HG02885 (cell line): ENCODE measurements at regions not wholly inside any gene's neighbourhood (a gene's known extent, or its start where the extent isn't known, plus 50 kb on each side); places are given as distances from the start of the nearest gene placed in this dataset.

Experiments used
- ATAC-seq: cut with Tn5 transposase; IDR thresholded peaks from one replicate; pipeline ENCODE4 v1.9.1; 2021; ENCODE audit warnings: mild to moderate bottlenecking; ENCODE audit not compliant: unreplicated experiment, poor library complexity

DNA sequence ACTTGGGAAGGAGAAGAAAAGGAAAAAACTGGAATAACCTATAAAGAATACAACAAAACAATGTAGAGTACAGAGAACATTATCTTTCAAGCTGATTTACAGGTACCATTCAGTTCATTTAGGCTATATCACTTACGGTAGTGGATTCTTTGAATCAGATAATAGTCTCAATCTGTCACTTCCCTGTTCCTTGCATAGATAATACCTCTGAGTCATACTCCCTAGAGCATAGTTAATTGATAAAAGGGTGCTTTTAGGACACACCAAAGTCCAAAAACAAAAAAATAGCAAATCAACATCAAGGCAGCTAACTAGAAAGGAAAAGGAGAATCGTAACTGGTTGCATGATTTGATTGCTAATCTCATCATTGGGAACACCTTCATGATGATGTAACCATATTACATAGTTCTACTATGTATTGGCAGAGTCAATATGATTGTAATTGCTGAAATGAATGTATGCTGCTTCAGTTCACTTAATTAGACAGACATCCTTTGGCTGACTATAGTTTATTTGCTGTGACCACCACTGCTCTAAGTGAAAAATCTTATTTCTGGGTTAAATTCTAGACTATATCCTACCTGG, 844.4 kb downstream of the GATA3 start:
- no peak for ATAC-seq

- no peak for ATAC-seq
Observed at GRCh38 chr10:8902926-8903325, 848.4 kb downstream of the GATA3 start.

- ATAC-seq: no peak
Observed at GRCh38 chr10:8908013-8908412, 853.5 kb downstream of the GATA3 start.

GRCh38 chr10:8910314-8910713, 855.8 kb downstream of the GATA3 start:
- ATAC-seq: no peak

DNA sequence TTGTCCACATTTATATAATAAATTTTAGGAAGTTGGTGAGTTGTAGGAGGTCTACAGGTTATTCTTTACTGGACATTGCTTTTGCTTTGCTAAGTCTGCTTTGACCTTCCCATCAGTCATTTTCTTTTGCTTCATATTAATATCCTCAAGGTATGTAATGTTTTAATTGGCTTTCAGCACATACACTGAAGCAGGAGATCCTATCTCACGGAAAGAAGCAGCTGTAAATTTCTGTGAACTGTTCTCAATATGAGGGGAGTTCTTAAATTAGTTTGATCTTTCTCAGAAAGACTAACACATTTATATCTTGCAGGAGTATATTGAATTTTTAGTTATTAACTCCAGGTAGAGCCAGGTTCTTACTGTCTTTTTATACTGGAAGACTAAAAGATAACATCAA, 856.5 kb downstream of the GATA3 start:
- no peak for ATAC-seq

- ATAC-seq: no peak
Observed at GRCh38 chr10:8912108-8912507, 857.6 kb downstream of the GATA3 start.

DNA sequence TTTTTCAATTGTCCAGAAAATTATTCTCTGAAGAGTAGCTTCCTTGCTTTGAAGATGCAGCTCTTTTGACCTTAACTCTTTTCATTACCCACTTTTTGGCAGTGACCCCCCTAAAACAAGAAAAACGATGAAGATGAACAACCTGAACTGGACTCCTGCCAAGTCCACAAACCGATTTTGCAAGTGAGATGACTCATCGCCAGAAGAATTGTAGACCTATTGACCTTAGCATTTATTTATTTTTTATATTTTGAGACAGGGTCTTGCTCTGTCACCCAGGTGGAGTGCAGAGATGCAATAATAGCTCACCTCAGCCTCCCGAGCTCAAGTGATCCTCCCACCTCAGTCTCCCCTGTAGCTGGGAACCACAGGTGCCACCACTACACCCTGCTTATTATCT, 859.2 kb downstream of the GATA3 start:
- ATAC-seq: no peak

- no peak for ATAC-seq
Observed at GRCh38 chr10:8919280-8919679, 864.8 kb downstream of the GATA3 start.

- no peak for ATAC-seq
Observed at GRCh38 chr10:8921568-8921967, 867.1 kb downstream of the GATA3 start.

GRCh38 chr10:8923096-8923495, 868.6 kb downstream of the GATA3 start:
- ATAC-seq: no peak

GRCh38 chr10:8927705-8928104, 873.2 kb downstream of the GATA3 start:
- no peak for ATAC-seq

DNA sequence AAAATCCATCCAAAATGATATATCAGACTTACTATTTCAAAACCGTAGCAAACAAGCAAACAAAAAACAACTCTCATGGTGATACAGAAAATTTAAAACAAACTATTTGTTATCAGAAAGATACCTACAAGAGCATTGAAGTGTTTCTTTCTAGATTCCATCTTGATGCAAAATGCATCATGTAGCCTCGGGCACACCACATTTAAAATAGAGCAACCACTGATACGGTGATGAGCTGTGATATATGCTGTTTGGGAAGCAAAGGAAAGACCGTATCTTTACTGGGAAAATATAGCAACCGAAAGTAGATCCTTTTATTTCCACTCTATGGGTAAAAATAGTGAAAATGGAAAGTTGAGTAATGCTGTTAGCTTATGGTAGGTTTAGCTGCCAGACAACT, 892.0 kb downstream of the GATA3 start:
- no peak for ATAC-seq

GRCh38 chr10:8950978-8951377, 896.5 kb downstream of the GATA3 start:
- no peak for ATAC-seq

DNA sequence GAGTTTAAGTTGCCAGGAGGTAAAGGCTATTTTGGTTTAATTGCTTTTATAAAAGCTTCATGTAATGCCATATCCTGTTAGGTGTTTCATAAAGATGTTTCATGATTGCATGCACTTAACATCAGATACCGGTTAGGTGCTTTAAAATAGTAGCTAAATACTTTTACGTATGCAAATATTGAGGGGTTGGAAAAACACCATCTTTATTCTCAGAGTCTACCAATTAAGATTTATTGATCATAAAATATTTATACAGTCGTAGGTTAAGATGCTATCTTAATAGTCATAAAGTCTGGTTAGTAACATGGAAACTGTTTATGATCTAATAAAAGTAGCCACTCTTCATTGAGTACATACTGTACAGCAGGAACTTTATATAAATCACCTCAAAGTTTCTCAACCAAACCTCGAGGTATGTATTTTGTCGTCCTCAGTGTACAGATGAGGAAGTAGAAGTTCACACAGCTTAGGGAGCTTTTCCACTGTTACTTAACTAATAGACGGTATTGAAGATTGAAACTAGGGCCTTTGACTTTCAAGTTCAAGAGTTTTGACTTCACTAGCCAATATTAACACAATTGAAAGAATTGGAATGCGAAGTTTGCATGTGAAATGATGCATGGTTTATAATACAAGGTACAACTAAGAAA, 897.1 kb downstream of the GATA3 start:
- ATAC-seq: no peak

DNA sequence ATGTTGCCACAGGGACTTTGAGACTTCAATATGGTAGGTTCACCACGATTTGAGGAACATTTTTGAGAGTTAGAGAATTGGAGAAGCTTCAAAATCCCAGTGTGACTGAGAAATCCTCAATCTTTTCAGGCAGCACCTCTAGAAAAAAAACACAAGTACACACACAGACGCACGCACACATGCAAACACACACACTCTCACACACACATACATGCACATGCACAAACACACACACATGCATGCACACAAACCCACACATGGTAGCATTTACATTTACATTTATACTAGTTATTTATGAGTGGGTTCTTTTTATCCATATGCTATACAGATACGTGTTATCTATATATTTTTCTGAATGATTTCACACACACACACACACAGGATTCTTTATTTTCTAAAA, 901.9 kb downstream of the GATA3 start:
- ATAC-seq: no peak

DNA sequence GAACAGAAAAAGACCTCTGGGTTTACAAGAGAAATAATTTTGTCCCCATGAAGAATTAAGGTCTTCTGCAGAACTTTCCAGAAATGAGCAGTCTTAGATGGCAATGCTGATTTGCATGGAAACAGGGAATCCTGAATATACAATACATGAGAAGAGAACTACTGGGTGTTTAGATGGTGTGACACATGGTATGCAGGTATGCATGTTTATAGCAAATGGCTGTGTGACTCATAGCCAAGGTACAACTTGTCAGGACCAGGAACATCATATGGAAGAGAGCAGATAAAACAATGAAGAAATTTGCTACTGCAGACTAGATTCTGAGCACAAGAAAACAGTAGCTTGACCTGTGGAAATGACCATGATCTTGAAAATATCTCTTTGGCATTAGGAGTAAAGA, 907.8 kb downstream of the GATA3 start:
- ATAC-seq: no peak

DNA sequence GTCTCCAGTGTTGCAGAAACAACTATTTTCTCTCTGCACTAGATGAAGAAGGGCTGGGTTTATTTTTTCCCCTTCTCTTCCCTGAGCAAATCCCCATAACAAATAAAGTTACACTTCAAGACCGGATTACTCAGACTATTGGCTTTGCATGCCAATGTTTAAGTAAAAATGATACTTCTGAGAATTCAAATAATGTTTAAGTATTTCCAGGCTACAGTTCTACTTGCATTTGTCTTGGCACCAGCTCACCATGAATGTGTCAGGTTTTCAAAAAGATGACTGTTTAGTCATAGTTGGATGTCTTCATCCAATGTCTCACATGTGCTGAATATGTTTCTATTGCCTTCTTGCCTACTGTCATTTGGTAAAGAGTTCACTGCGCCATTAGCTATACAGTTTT, 912.6 kb downstream of the GATA3 start:
- ATAC-seq: no peak

GRCh38 chr10:8969853-8970252, 915.4 kb downstream of the GATA3 start:
- no peak for ATAC-seq

DNA sequence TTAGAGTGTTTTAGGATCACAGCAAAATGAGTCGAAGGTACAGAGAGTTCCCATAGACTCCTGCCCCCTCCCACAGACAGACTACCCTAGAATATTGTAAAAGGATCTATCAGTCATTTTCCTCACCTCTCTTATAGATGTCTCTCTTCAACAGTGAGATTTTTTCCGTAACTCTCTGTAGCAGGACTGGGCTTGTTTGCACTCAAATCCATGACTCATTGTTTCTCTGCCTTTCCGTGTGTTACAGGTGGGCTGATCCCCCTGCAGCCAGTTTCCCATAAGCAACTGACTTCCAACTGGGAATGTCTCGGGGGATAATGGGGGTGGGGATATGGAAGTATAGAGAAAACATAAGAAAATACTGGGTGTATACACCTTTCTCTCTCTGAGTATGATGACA, 921.0 kb downstream of the GATA3 start:
- ATAC-seq: no peak

DNA sequence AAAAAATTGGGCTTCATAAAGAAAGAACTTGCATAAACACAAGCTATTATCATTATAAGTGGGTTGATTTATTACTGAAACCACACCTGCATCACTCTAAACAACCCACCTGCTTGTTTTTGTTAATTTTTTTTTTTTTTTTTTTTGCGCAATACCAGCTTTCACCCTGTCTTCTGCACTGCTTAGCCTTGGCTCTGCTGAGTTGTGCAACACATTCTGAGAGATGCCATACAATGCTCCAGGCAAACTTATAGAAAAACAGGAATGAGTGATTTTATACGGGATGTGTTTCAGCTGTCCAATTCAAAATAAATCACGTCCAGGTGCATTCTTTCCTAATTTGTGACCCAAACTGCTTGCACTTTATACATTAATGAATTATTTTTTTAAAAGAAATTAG, 923.6 kb downstream of the GATA3 start:
- no peak for ATAC-seq

GRCh38 chr10:8979976-8980375, 925.5 kb downstream of the GATA3 start:
- no peak for ATAC-seq

DNA sequence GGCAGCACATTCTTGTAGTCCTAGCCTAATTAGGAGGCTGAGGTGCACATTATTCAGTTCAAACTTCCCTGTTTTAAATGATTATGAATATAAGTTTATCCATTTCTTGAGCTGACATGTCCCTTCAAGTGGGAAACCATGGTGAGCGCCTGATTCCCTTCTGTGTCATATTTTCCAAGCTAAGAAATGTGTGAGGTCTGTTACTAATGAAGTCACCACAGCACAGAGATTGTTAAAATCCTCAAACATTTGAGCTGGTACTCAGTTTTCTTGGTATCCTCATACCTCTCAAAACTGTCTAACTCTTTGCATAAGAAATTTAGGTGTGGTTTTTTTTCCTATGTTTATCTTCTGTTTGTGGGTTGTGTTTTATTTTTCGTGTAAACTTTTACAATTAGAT, 926.8 kb downstream of the GATA3 start:
- no peak for ATAC-seq

GRCh38 chr10:8985651-8986050, 931.2 kb downstream of the GATA3 start:
- ATAC-seq: no peak
